Kidney (tissue), 13 donors: ENCODE measurements at regions not wholly inside any gene's neighbourhood (a gene's known extent, or its start where the extent isn't known, plus 50 kb on each side); places are given as distances from the start of the nearest gene placed in this dataset.

Source experiments
- DNase-seq, 5 donors: peaks; one replicate each; pipeline ENCODE4 v3.0.0-alpha.2; 2013 to 2020
- FAIRE-seq: peaks from 2 replicates; lab custom pipeline; 2012; peaks lifted over from hg19 to GRCh38; lab: Jason Lieb, UNC
- H3K27ac ChIP-seq, 2 donors: one replicate each; pipeline ENCODE4 v1.7.0; 2013; ENCODE audit warnings: low read depth in 2 of 2, low read length in 2 of 2, inconsistent platforms in 1 of 2
- H3K27me3 ChIP-seq: one replicate; pipeline ENCODE4 v1.7.1; 2013; ENCODE audit warnings: low read length, inconsistent platforms; ENCODE audit not compliant: control insufficient read depth, insufficient read depth
- H3K36me3 ChIP-seq, 3 donors: one replicate each; pipeline versions ENCODE4 v1.7.0 to v1.7.1; 2013; ENCODE audit warnings: low read length in 3 of 3, control low read depth in 1 of 3, inconsistent platforms in 1 of 3; ENCODE audit not compliant: insufficient read depth in 3 of 3, control insufficient read depth in 2 of 3
- H3K4me1 ChIP-seq, 3 donors: one replicate each; pipeline versions ENCODE4 v1.7.0 to v1.7.1; 2013; ENCODE audit warnings: low read length in 3 of 3, inconsistent platforms in 1 of 3, low read depth in 1 of 3; ENCODE audit not compliant: control insufficient read depth in 2 of 3, insufficient read depth in 2 of 3
- H3K4me3 ChIP-seq, 3 donors: one replicate each; pipeline versions ENCODE4 v1.7.0 to v1.8.1; 2013; ENCODE audit warnings: low read length in 3 of 3, control low read depth in 1 of 3, inconsistent platforms in 1 of 3
- H3K9ac ChIP-seq, 3 donors: one replicate each; pipeline versions ENCODE4 v1.7.0 to v1.7.1; 2013; ENCODE audit warnings: low read length in 3 of 3, control low read depth in 1 of 3, inconsistent platforms in 1 of 3
- H3K9me3 ChIP-seq, 3 donors: one replicate each; pipeline versions ENCODE4 v1.7.0 to v1.7.1; 2013; ENCODE audit warnings: low read length in 3 of 3, control low read depth in 1 of 3, inconsistent platforms in 1 of 3; ENCODE audit not compliant: control insufficient read depth in 2 of 3, insufficient read depth in 1 of 3
- intact Hi-C: fragments of 100-400 bp; cut with DNase I; formaldehyde crosslinking; loops from one replicate; pipeline ENCODE4 v1.11.1; 2022
- TF ChIP-seq, protein P1 (sequence below): IDR thresholded peaks from 3 replicates; pipeline ENCODE4 v1.5.1; 2012; ENCODE audit warnings: mild to moderate bottlenecking, moderate library complexity, borderline replicate concordance; ENCODE audit not compliant: insufficient read depth; ENCODE audit errors: extremely low read depth
- donor health status: control.
- donor health status: control.
- donor health status: control.
- donor health status: control.
- donor health status: control.
- donor health status: DM: yes; HTN: yes; CAD: no.
- donor health status: Normal renal cell carcinoma (clear cell type).

DNA sequence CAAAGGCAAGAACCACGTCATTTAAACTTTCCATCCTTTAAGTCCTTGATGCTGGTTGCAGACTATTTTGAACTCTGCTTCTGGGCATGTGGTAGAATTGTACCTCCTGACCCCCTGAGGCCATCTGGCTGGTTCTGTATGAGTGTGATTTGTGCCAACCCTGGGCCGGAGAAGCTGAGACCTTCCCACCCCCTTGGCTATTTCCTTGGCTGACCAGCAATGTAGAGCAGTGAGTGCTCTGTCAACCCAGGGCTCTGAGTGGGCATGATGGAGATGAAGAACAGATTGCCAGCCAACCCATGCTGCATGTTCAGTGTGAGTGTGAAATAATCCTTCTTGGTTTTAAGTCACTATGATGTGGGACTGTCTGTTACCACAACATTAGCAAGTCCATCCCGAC is 82.1 kb upstream of the RASGRP1 start:
- no peaks in the 10 kb centered on the region for H3K27me3 ChIP-seq
- intact Hi-C loops, result no loop called here
- H3K9me3 ChIP-seq, result no peaks in the 10 kb centered on the region
- no peaks in the 10 kb centered on the region for H3K36me3 ChIP-seq
- H3K9ac ChIP-seq, result no peak overlapping the region
- no peak overlapping the region for H3K4me3 ChIP-seq
- DNase-seq (no peak), FAIRE-seq (no peak)
- TF ChIP-seq, protein P1, sequence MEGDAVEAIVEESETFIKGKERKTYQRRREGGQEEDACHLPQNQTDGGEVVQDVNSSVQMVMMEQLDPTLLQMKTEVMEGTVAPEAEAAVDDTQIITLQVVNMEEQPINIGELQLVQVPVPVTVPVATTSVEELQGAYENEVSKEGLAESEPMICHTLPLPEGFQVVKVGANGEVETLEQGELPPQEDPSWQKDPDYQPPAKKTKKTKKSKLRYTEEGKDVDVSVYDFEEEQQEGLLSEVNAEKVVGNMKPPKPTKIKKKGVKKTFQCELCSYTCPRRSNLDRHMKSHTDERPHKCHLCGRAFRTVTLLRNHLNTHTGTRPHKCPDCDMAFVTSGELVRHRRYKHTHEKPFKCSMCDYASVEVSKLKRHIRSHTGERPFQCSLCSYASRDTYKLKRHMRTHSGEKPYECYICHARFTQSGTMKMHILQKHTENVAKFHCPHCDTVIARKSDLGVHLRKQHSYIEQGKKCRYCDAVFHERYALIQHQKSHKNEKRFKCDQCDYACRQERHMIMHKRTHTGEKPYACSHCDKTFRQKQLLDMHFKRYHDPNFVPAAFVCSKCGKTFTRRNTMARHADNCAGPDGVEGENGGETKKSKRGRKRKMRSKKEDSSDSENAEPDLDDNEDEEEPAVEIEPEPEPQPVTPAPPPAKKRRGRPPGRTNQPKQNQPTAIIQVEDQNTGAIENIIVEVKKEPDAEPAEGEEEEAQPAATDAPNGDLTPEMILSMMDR, result no peak
- H3K27ac ChIP-seq, result no peak overlapping the region
- H3K4me1 ChIP-seq, result no peaks in the 10 kb centered on the region

- no peaks in the 10 kb centered on the region for H3K9me3 ChIP-seq
- no peak overlapping the region for H3K4me3 ChIP-seq
- no peaks in the 10 kb centered on the region for H3K27me3 ChIP-seq
- H3K27ac ChIP-seq, result no peak overlapping the region
- H3K9ac ChIP-seq, result no peak overlapping the region
- FAIRE-seq (peak; percentile 87), DNase-seq (peak in 2 of 5 donors; percentile 37 to 46)
- intact Hi-C loops, result no loop called here
- H3K4me1 ChIP-seq, result no peaks in the 10 kb centered on the region
- TF ChIP-seq, protein P1, result peak; percentile 51
- H3K36me3 ChIP-seq, result no peaks in the 10 kb centered on the region
These were observed 83.1 kb upstream of the RASGRP1 start for GRCh38 chr15:38647683-38648082.

DNA sequence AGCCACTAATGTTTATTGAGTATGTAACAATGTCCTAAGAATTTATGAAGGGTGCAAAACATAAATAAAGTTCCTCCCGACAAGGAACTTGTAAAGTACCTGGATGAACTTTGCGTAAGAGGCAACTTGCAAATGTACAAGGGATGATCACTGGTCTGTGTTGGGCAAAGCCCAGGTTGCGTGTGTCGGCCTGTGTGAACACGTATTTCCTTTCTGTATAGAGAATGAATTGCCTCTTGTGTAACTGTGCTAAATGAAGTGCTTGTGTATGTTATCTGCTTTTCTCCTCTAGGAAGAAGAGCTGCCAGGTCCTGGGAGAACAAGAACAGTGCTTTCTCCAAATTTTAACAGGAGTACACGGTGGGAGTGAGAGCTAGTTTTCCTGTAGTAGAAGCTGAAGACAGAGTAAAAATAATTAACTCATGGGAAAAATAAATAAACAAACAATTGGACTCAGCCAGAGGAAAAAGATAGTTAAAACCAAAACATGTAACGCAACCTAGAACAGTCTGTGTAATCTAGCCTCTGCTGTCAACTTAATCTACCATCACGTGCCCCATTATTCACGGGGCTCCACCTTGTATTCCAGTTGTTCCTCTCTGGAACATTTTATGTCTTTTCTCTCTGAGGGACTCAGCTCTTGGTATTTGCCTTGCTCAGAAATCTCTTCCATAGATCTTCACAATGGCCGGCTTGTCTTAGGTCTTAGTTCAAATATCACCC is 83.7 kb upstream of the RASGRP1 start:
- Histone ChIP-seq H3K4me1 (no peaks in the 10 kb centered on the region), H3K27me3 (no peaks in the 10 kb centered on the region), H3K27ac (no peak overlapping the region), H3K9ac (no peak overlapping the region), H3K9me3 (no peaks in the 10 kb centered on the region), H3K36me3 (no peaks in the 10 kb centered on the region), H3K4me3 (no peak overlapping the region)
- TF ChIP-seq, protein P1, result no peak
- FAIRE-seq (no peak), DNase-seq (no peak)
- intact Hi-C loops, result no loop called here
